ENCODE measurements at regions not wholly inside any gene's neighbourhood (a gene's known extent, or its start where the extent isn't known, plus 50 kb on each side); places are given as distances from the start of the nearest gene placed in this dataset.

- 94 to 97% methylated on average over 8 of the region's 8 CpGs for WGBS, 2 donors
- H3K27ac ChIP-seq: no peak overlapping the region
- no peak for DNase-seq
- no peak for TF ChIP-seq CTCF (IDR thresholded peaks at IDR 0.05)
- no peak for TF ChIP-seq POLR2A (IDR thresholded peaks at IDR 0.05)
- H3K27me3 ChIP-seq: no peaks in the 10 kb centered on the region
- H3K4me3 ChIP-seq (replicated peaks in 1 of 3): no peak overlapping the region
- no peaks in the 10 kb centered on the region for H3K4me1 ChIP-seq
- intact Hi-C loops (cut with DNase I): no loop called here
- no peaks in the 10 kb centered on the region for H3K9me3 ChIP-seq
- no peaks in the 10 kb centered on the region for H3K36me3 ChIP-seq
These were observed 645.8 kb upstream of the TBL1XR1 start for GRCh38 chr3:177842743-177843734.

- Histone ChIP-seq H3K4me3 (replicated peaks in 1 of 3) (no peak overlapping the region), H3K9me3 (no peaks in the 10 kb centered on the region), H3K27me3 (no peaks in the 10 kb centered on the region), H3K4me1 (no peaks in the 10 kb centered on the region), H3K36me3 (no peaks in the 10 kb centered on the region), H3K27ac (no peak overlapping the region)
- intact Hi-C loops (cut with DNase I): no loop called here
- WGBS, 2 donors: 66 to 71% methylated on average over 3 of the region's 3 CpGs
- no peak for TF ChIP-seq CTCF (IDR thresholded peaks at IDR 0.05)
- TF ChIP-seq POLR2A (IDR thresholded peaks at IDR 0.05): no peak
- no peak for DNase-seq
These were observed 654.9 kb upstream of the TBL1XR1 start for GRCh38 chr3:177852001-177852807.

DNA sequence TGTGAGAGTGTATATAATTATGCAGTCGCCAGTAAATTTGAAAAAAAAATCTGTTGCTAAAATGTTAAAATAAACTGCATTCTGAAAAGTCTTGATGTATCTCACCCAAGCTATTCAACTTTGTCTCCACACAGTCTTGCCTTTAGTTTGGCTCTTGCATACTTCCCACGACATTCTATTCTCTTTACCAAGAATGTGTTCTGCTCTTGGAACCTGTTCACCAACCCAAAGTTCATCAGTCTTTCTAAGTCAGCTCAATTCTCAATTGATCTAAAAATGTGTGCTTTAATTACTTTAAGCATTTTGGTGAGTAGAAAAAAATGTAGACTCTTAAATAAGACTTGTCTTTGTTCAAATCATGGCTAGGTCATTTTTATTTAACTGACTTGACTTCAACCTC lies 657.7 kb upstream of the TBL1XR1 start:
- Histone ChIP-seq H3K27me3 (no peaks in the 10 kb centered on the region), H3K4me1 (no peaks in the 10 kb centered on the region), H3K4me3 (replicated peaks in 1 of 3) (no peak overlapping the region), H3K27ac (no peak overlapping the region), H3K9me3 (no peaks in the 10 kb centered on the region), H3K36me3 (no peaks in the 10 kb centered on the region)
- TF ChIP-seq POLR2A (IDR thresholded peaks at IDR 0.05): no peak
- no peak for TF ChIP-seq CTCF (IDR thresholded peaks at IDR 0.05)
- intact Hi-C loops (cut with DNase I): no loop called here
- DNase-seq: no peak
- 82 to 83% methylated on average over 2 of the region's 2 CpGs for WGBS, 2 donors

- H3K27ac ChIP-seq: no peak overlapping the region
- no peaks in the 10 kb centered on the region for H3K36me3 ChIP-seq
- no peaks in the 10 kb centered on the region for H3K9me3 ChIP-seq
- DNase-seq: no peak
- no peaks in the 10 kb centered on the region for H3K4me1 ChIP-seq
- intact Hi-C loops (cut with DNase I): no loop called here
- no peak for TF ChIP-seq CTCF (IDR thresholded peaks at IDR 0.05)
- no peak for TF ChIP-seq POLR2A (IDR thresholded peaks at IDR 0.05)
- no peaks in the 10 kb centered on the region for H3K27me3 ChIP-seq
- 100% methylated on average over 2 to 5 of the region's 8 CpGs for WGBS, 2 donors
- no peak overlapping the region for H3K4me3 ChIP-seq (replicated peaks in 1 of 3)
These were observed 662.9 kb upstream of the TBL1XR1 start for GRCh38 chr3:177860184-177860583.

All from thyroid gland (tissue), 4 donors.